HUES64 (cell line): ENCODE measurements at regions not wholly inside any gene's neighbourhood (a gene's known extent, or its start where the extent isn't known, plus 50 kb on each side); places are given as distances from the start of the nearest gene placed in this dataset.

Experiments used
- H3K27ac ChIP-seq: 2 replicates; pipeline ENCODE4 v1.7.0; 2013; ENCODE audit warnings: low read depth, low read length, inconsistent platforms
- H3K27me3 ChIP-seq: 2 replicates; pipeline ENCODE4 v1.6.1; 2013; ENCODE audit warnings: mild to moderate bottlenecking, low read length; ENCODE audit not compliant: insufficient read depth
- H3K36me3 ChIP-seq: 2 replicates; pipeline ENCODE4 v1.6.1; 2013; ENCODE audit warnings: mild to moderate bottlenecking, low read length; ENCODE audit not compliant: insufficient read depth
- H3K4me1 ChIP-seq: 2 replicates; pipeline ENCODE4 v1.6.1; 2013; ENCODE audit warnings: mild to moderate bottlenecking, low read length, moderate library complexity; ENCODE audit not compliant: insufficient read depth
- H3K4me3 ChIP-seq: 2 replicates; pipeline ENCODE4 v1.5.1; 2013; ENCODE audit warnings: mild to moderate bottlenecking, low read length, moderate library complexity
- H3K9ac ChIP-seq: 2 replicates; pipeline ENCODE4 v1.6.1; 2013; ENCODE audit warnings: mild to moderate bottlenecking, low read depth, low read length
- H3K9me3 ChIP-seq: 2 replicates; pipeline ENCODE4 v1.6.1; 2013; ENCODE audit warnings: low read depth, low read length; ENCODE audit not compliant: insufficient read depth
- WGBS: fragments of 150-250, 120-280 bp; methylation state at CpG from one replicate; pipeline ENCODE4 v1.1.7; 2013; ENCODE audit warnings: missing lambda C conversion rate; 5-methylcytosine and 5-hydroxymethylcytosine counted together

DNA sequence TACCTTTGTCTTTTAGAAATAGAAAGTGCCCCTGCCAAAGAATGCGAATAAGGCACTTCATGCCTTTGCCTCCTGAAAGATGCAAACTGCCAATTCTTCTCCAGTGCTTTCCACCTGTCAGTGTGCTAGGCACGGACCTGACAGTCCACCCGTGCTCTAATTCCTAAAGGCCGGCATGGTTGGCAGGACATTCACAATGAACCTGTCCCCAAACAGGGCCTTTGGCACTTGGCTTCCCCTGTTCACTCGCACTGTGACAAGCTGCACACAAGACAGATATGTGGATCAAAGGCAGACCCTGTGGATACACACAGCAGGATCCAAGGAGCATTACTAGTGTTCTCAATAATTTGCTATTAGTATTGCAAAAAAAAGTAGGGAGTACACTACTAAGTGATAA, 505.7 kb upstream of the AGTR1 start:
- no peaks in the 10 kb centered on the region for H3K9me3 ChIP-seq
- no peak overlapping the region for H3K4me3 ChIP-seq
- WGBS = 89% methylated on average over 5 of the region's 5 CpGs
- no peaks in the 10 kb centered on the region for H3K4me1 ChIP-seq
- no peak overlapping the region for H3K9ac ChIP-seq
- H3K27ac ChIP-seq = no peak overlapping the region
- no peaks in the 10 kb centered on the region for H3K27me3 ChIP-seq
- no peaks in the 10 kb centered on the region for H3K36me3 ChIP-seq

DNA sequence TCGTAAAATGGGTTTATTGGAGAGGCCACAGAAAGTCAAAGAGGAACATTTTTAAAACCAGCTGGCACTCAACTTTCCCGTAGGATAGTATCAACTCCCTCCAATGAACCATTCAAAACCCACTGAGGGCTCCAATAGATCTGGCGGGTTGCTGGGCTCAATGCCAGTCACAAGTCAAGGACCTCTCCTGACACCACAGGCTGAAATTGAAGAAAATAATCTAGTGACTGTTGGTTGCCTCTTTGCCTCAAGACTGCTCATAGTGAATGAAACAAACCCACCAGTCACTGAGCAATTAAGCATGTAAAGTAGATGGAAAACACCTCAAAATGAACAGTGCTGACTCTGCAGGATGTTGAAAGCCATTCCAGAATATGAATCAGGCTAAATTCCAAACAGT, 500.6 kb upstream of the AGTR1 start:
- WGBS = 93% methylated on average over 3 of the region's 3 CpGs
- H3K4me1 ChIP-seq = no peaks in the 10 kb centered on the region
- H3K9me3 ChIP-seq = no peaks in the 10 kb centered on the region
- no peak overlapping the region for H3K27ac ChIP-seq
- no peak overlapping the region for H3K4me3 ChIP-seq
- no peaks in the 10 kb centered on the region for H3K36me3 ChIP-seq
- H3K9ac ChIP-seq = no peak overlapping the region
- no peaks in the 10 kb centered on the region for H3K27me3 ChIP-seq

DNA sequence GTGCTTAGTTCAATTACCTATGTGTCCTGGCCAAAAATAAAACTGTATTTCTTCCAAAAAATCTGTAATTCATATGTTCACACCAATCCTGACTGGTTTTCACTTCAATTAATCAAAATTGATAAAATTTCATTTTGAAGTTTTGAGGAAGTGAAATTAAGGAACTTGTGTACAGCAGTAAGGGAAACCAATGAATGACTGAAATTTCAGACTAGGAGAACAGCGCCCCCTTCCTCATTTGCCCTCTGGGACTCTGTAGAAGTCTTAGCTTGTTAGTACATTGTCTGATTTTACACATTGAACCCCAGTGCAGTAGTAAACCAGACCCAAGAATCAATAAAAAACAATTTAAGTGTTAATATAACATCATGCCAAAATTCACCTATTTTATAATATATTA, 495.3 kb upstream of the AGTR1 start:
- whole genome bisulfite sequencing = 90% methylated on average over 1 of the region's 1 CpG
- no peak overlapping the region for H3K4me3 ChIP-seq
- H3K27me3 ChIP-seq = no peaks in the 10 kb centered on the region
- no peak overlapping the region for H3K9ac ChIP-seq
- no peak overlapping the region for H3K27ac ChIP-seq
- no peaks in the 10 kb centered on the region for H3K36me3 ChIP-seq
- H3K4me1 ChIP-seq = 0 out of 2 replicates have a peak, but pooled peaks cover 3% of the 10 kb centered on the region
- H3K9me3 ChIP-seq = no peaks in the 10 kb centered on the region

DNA sequence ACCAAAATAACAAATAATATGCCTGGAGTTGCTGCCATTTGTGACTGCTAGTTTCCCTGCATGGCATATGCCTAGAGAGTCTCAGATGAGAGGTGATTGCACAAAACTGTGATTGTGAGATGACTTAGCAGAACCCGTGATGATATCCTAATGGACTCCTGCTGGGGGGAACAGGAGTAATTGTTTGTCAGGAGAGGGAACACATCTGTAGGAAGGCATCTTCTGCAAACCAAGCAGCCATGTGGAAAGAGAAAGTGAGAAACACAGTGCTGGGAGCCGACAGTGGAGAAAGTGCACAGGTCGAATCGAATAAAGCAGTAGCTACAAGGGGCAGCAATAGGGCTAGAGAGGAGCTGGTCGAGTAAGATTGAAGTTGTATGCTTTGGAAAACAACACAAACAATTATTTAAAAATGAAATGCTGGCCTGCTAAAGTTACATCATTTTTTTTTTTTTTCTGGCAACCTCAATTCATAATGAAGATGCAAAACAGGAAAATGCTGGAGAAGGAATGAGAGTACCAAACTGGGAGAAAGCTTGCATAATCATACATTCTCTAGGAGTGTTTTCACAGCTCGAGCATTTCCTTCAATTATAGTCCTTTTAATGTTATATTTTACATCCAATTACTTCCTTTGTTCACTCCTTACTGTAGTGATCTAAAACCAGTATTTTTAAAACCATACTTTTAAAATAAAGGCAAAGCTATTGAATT, 494.2 kb upstream of the AGTR1 start:
- no peak overlapping the region for H3K27ac ChIP-seq
- H3K4me3 ChIP-seq = no peak overlapping the region
- peaks cover 7% of the 10 kb centered on the region; the same call in 1 of the 2 replicates for H3K4me1 ChIP-seq
- 85% methylated on average over 5 of the region's 6 CpGs for WGBS
- H3K27me3 ChIP-seq = no peaks in the 10 kb centered on the region
- H3K36me3 ChIP-seq = no peaks in the 10 kb centered on the region
- no peaks in the 10 kb centered on the region for H3K9me3 ChIP-seq
- no peak overlapping the region for H3K9ac ChIP-seq

DNA sequence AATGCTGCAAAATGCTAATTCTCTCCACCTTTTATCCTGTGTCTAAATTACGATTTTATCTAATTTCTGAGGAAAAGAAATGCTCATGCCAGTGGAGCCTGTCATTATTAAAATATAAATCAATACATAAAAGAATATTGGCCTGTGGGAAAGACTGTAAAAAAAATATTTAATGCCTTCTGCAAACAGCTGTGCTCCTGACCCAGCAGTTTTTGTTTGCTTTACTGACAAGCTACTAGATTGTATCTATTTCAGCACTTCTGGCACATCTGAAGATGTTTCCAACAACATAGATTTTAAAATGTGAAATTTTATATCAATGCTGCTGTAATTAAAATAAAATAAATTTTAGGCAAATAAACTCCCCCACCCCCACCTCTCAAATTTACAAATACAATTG, 493.6 kb upstream of the AGTR1 start:
- no CpG with 5 or more reads among the region's 1 CpG for WGBS
- no peak overlapping the region for H3K27ac ChIP-seq
- no peaks in the 10 kb centered on the region for H3K36me3 ChIP-seq
- peaks cover 7% of the 10 kb centered on the region; the same call in 1 of the 2 replicates for H3K4me1 ChIP-seq
- H3K27me3 ChIP-seq = no peaks in the 10 kb centered on the region
- no peak overlapping the region for H3K9ac ChIP-seq
- H3K9me3 ChIP-seq = no peaks in the 10 kb centered on the region
- no peak overlapping the region for H3K4me3 ChIP-seq

DNA sequence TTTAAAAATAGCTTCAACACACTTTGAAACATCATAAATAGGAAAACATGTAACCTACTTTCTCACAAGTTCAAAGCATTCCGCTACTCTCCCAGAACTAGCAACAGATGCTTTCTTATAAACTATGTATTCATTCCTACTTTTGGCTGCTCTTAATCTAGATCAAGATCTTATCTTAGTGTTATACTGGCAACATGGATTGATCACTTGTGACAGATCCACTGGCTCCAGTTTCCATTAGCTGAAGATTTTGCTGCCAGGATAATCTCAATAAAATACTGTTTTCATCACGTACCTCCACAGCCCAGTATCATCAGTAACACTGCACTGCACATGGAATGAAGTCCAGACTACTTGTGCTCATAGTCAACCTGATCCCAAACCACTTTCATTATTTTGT, 491.7 kb upstream of the AGTR1 start:
- 95% methylated on average over 2 of the region's 2 CpGs for WGBS
- Histone ChIP-seq H3K9ac (no peak overlapping the region), H3K9me3 (no peaks in the 10 kb centered on the region), H3K4me1 (peaks cover 7% of the 10 kb centered on the region; the same call in 1 of the 2 replicates), H3K27me3 (no peaks in the 10 kb centered on the region), H3K27ac (no peak overlapping the region), H3K4me3 (no peak overlapping the region), H3K36me3 (no peaks in the 10 kb centered on the region)

DNA sequence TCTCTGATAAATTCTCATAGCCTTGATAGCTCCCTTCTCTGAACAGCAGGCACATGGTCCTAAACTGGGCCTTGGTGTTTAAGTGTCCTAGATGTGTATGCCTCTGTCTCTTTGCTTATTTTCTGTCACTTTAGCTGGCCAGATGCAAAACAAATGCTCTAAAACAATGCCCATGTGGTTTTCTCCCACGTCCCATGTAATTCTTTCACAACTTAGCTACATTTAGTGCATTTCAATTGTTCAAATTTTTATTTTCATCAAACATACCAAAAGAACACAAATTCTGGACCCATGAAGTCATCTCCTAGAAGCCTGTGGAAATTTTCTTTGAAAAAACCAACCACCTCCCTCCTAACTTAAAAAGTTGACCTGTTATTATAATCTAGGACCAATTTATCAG, 491.3 kb upstream of the AGTR1 start:
- no peak overlapping the region for H3K9ac ChIP-seq
- H3K36me3 ChIP-seq = no peaks in the 10 kb centered on the region
- H3K27ac ChIP-seq = no peak overlapping the region
- WGBS = 85% methylated on average over 1 of the region's 1 CpG
- no peak overlapping the region for H3K4me3 ChIP-seq
- H3K4me1 ChIP-seq = peaks cover 7% of the 10 kb centered on the region; the same call in 1 of the 2 replicates
- H3K27me3 ChIP-seq = no peaks in the 10 kb centered on the region
- no peaks in the 10 kb centered on the region for H3K9me3 ChIP-seq

DNA sequence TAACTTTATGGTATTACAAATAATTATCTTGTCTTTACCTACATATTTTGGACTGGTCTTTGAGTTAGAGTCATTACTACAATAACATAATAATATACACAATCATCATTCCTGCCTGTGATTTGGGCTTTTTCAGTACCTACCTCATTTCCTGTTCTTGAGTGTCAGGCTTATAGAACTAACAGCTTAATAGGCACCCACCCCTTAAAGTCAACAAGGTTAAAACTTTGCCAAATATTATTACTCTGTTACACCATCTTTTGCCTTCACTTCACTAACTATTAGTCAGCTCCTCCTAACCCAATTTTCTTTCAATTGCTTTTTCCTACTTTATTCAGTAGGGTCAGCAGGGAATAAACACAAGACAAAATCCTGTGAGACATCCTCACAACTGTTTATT, 488.7 kb upstream of the AGTR1 start:
- no peaks in the 10 kb centered on the region for H3K36me3 ChIP-seq
- H3K27me3 ChIP-seq = no peaks in the 10 kb centered on the region
- peaks cover 4% of the 10 kb centered on the region; the same call in 1 of the 2 replicates for H3K4me1 ChIP-seq
- H3K9ac ChIP-seq = no peak overlapping the region
- no peaks in the 10 kb centered on the region for H3K9me3 ChIP-seq
- H3K27ac ChIP-seq = no peak overlapping the region
- H3K4me3 ChIP-seq = no peak overlapping the region

DNA sequence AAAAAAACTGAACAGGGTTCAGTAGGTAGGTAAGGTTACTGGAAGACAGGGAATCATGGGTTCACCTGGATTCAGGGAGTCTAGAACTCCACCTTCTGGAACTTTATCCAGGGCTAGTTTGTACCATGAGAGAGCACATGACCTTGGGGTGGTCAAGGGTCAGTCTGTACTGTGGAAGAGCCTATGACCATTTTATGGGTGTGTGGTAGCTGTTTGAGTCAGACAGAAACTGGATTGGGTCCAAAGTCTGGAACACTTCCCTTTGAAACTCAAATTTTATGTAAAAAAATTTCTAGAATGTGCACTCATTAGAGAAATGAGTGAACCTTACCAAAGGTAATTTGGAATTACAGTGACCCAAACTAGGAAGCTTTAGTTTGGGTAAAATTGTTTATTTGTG, 486.0 kb upstream of the AGTR1 start:
- Histone ChIP-seq H3K4me3 (no peak overlapping the region), H3K9ac (no peak overlapping the region), H3K27ac (no peak overlapping the region), H3K27me3 (no peaks in the 10 kb centered on the region), H3K9me3 (no peaks in the 10 kb centered on the region), H3K4me1 (peaks cover 4% of the 10 kb centered on the region; the same call in 1 of the 2 replicates), H3K36me3 (no peaks in the 10 kb centered on the region)

DNA sequence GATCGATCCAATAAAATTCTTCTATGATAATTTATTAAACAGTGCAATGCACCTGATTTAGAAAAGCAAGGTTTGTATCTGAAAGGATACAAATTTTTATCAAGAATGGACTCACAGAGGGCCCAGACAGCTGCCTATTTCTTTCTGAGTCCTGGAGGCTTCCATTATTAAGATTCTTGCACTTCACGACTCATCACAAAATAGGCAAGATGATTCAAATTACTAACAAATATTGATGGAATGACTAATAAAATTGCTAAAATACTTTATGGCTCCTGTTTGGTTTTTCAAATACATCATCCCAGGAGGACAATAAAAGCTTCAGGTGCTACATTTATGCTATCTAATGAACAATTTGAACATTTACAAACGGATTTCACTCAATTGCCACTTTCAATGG, 483.0 kb upstream of the AGTR1 start:
- 89% methylated on average over 1 of the region's 3 CpGs for WGBS

DNA sequence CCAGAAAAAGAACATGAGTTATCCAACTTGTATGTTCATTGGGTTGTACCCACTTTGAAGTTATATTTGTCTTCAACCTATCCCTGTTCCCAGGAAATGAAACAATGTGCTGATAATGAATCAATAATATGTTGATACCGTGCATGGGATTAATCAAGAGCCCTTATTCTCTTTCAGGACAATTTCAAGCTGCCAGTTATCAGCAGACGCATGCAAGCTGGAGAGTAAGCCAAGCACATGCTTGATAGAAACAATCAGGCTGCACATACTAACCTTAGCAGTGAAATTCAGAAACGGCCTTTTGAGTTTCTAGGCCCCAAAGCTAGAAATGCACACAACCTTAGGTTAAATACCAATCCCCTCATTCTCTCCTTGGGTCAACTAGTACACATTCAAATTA, 480.4 kb upstream of the AGTR1 start:
- H3K9ac ChIP-seq = no peak overlapping the region
- no peaks in the 10 kb centered on the region for H3K36me3 ChIP-seq
- no peaks in the 10 kb centered on the region for H3K9me3 ChIP-seq
- H3K4me3 ChIP-seq = no peak overlapping the region
- 92% methylated on average over 3 of the region's 3 CpGs for WGBS
- no peaks in the 10 kb centered on the region for H3K27me3 ChIP-seq
- no peaks in the 10 kb centered on the region for H3K4me1 ChIP-seq
- H3K27ac ChIP-seq = no peak overlapping the region

More for the DNA sequence above, 483.0 kb upstream of the AGTR1 start:
- H3K27ac ChIP-seq = no peak overlapping the region
- H3K4me1 ChIP-seq = no peaks in the 10 kb centered on the region
- no peaks in the 10 kb centered on the region for H3K36me3 ChIP-seq
- H3K27me3 ChIP-seq = no peaks in the 10 kb centered on the region
- H3K9me3 ChIP-seq = no peaks in the 10 kb centered on the region
- no peak overlapping the region for H3K9ac ChIP-seq
- H3K4me3 ChIP-seq = no peak overlapping the region

DNA sequence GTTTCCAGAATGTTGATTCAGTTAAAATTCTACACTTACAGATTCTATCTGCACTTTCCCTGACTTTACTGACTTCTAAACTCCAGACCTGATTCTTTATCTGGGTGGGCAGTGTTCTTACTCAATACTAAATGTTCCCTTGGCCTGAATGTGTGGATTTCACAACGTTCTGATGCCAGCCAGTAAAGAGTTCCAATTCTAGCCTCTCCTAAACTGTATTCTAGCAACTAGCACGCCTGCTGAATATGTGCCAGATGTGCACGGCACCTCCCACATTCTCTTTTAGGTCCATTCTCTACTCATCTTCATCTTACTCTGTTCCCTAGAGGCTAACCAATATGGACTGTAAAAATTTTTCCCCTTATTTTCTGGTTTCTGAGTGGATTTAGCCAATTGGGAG, 479.5 kb upstream of the AGTR1 start:
- 85% methylated on average over 3 of the region's 3 CpGs for WGBS
- no peak overlapping the region for H3K4me3 ChIP-seq

More for the DNA sequence above, 479.5 kb upstream of the AGTR1 start:
- H3K27me3 ChIP-seq = no peaks in the 10 kb centered on the region
- no peaks in the 10 kb centered on the region for H3K4me1 ChIP-seq
- no peak overlapping the region for H3K27ac ChIP-seq
- no peak overlapping the region for H3K9ac ChIP-seq
- no peaks in the 10 kb centered on the region for H3K9me3 ChIP-seq
- no peaks in the 10 kb centered on the region for H3K36me3 ChIP-seq
